GM23248 (cell line): ENCODE measurements at regions not wholly inside any gene's neighbourhood (a gene's known extent, or its start where the extent isn't known, plus 50 kb on each side); places are given as distances from the start of the nearest gene placed in this dataset.

Source experiments
- EZH2 ChIP-seq: fragments of 200-600 bp; sonication (generic); IDR thresholded peaks from 2 replicates; pipeline ENCODE4 v1.6.1; 2018; ENCODE audit warnings: antibody characterized with exemption, mild to moderate bottlenecking; ENCODE audit not compliant: insufficient read depth, poor library complexity, severe bottlenecking
- EZH2phosphoT487 ChIP-seq: fragments of 200-600 bp; sonication (generic); IDR thresholded peaks from 2 replicates; pipeline ENCODE4 v1.6.1; 2018; ENCODE audit warnings: antibody characterized with exemption, moderate library complexity, mild to moderate bottlenecking, low read depth; ENCODE audit not compliant: insufficient read depth

DNA sequence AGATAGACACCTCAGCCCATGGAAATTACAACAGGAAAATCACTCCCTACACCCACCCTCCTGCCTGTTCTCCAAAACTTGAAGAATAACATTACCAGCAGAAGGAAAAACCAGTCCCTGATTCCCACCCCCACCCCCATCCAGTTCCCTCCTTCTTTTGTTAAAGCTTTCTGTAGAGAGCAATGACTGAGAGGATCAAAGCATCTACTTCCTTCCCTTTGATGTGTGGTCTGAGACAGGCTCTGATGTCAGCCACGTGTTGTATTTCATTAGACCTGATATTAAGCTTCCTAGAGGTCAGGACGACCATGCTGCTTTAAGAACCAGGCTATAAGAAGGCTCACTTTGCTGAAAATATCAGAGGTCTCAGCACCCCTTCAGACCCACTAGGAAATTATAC, 73.9 kb upstream of the HAO2 start:
- no peak for TF ChIP-seq EZH2
- no peak for TF ChIP-seq EZH2phosphoT487
